SK-N-SH (cell line): ENCODE measurements at regions not wholly inside any gene's neighbourhood (a gene's known extent, or its start where the extent isn't known, plus 50 kb on each side); places are given as distances from the start of the nearest gene placed in this dataset.

Experiments used
- CHD2 ChIP-seq: fragments of 150-350 bp; IDR thresholded peaks from 2 replicates; pipeline ENCODE4 v1.6.1; 2018; ENCODE audit warnings: low read length; ENCODE audit not compliant: partially characterized antibody
- EP300 ChIP-seq, 2 experiments: IDR thresholded peaks; 2 replicates each; pipeline versions ENCODE4 v1.4.0 to v1.6.1; 2012; ENCODE audit warnings: borderline replicate concordance in 1 of 2, low read depth in 1 of 2, low read length in 1 of 2
- NFIC ChIP-seq: IDR thresholded peaks from 2 replicates; pipeline ENCODE4 v1.4.0; 2012; ENCODE audit warnings: borderline replicate concordance
- PBX3 ChIP-seq: IDR thresholded peaks from 2 replicates; pipeline ENCODE4; 2012
- TAF1 ChIP-seq: IDR thresholded peaks from 2 replicates; pipeline ENCODE4 v1.6.1; 2012; ENCODE audit warnings: low read depth, mild to moderate bottlenecking, low read length, moderate library complexity, borderline replicate concordance
- TF ChIP-seq, protein P1 (sequence below): fragments of 200-600 bp; sonication (generic); IDR thresholded peaks from 2 replicates; pipeline ENCODE4 v1.6.1; 2017; ENCODE audit warnings: antibody characterized with exemption, mild to moderate bottlenecking, moderate library complexity
- TF ChIP-seq, protein P2 (sequence below): IDR thresholded peaks from 2 replicates; pipeline ENCODE4 v1.6.1; 2012; ENCODE audit warnings: mild to moderate bottlenecking, low read depth, low read length, moderate library complexity
- TF ChIP-seq, protein P3 (sequence below): fragments of 150-350 bp; IDR thresholded peaks from 2 replicates; pipeline ENCODE4 v1.6.1; 2017; ENCODE audit warnings: antibody characterized with exemption, low read length, low read depth, borderline replicate concordance

DNA sequence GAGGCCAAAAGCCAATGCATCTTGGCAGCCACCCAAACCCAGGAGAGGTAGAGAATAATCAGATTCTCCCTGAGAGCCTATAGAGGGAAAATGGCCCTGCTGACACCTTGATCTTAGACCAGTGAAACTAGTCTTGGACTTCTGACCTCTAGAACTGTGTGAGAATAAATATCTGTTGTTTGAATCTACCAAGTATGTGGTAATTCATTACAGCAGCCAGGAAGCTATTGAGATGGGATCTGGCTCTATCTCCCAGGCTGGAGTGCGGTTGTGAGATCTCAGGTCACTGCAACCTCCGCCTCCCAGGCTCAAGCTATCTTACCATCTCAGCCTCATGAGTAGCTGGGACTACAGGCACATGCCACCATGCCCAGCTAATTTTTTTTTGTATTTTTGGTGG is 567.2 kb downstream of the MBD2 start:
- no peak for TF ChIP-seq NFIC
- TF ChIP-seq EP300 (IDR thresholded peaks at IDR 0.05; ENCODE audit: borderline replicate concordance in 1 of 2, low read depth in 1 of 2, low read length in 1 of 2) = no peak
- TF ChIP-seq, protein P1, sequence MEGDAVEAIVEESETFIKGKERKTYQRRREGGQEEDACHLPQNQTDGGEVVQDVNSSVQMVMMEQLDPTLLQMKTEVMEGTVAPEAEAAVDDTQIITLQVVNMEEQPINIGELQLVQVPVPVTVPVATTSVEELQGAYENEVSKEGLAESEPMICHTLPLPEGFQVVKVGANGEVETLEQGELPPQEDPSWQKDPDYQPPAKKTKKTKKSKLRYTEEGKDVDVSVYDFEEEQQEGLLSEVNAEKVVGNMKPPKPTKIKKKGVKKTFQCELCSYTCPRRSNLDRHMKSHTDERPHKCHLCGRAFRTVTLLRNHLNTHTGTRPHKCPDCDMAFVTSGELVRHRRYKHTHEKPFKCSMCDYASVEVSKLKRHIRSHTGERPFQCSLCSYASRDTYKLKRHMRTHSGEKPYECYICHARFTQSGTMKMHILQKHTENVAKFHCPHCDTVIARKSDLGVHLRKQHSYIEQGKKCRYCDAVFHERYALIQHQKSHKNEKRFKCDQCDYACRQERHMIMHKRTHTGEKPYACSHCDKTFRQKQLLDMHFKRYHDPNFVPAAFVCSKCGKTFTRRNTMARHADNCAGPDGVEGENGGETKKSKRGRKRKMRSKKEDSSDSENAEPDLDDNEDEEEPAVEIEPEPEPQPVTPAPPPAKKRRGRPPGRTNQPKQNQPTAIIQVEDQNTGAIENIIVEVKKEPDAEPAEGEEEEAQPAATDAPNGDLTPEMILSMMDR = no peak
- TF ChIP-seq CHD2 = no peak
- TF ChIP-seq PBX3 = no peak
- TF ChIP-seq, protein P2, sequence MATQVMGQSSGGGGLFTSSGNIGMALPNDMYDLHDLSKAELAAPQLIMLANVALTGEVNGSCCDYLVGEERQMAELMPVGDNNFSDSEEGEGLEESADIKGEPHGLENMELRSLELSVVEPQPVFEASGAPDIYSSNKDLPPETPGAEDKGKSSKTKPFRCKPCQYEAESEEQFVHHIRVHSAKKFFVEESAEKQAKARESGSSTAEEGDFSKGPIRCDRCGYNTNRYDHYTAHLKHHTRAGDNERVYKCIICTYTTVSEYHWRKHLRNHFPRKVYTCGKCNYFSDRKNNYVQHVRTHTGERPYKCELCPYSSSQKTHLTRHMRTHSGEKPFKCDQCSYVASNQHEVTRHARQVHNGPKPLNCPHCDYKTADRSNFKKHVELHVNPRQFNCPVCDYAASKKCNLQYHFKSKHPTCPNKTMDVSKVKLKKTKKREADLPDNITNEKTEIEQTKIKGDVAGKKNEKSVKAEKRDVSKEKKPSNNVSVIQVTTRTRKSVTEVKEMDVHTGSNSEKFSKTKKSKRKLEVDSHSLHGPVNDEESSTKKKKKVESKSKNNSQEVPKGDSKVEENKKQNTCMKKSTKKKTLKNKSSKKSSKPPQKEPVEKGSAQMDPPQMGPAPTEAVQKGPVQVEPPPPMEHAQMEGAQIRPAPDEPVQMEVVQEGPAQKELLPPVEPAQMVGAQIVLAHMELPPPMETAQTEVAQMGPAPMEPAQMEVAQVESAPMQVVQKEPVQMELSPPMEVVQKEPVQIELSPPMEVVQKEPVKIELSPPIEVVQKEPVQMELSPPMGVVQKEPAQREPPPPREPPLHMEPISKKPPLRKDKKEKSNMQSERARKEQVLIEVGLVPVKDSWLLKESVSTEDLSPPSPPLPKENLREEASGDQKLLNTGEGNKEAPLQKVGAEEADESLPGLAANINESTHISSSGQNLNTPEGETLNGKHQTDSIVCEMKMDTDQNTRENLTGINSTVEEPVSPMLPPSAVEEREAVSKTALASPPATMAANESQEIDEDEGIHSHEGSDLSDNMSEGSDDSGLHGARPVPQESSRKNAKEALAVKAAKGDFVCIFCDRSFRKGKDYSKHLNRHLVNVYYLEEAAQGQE = no peak
- no peak for TF ChIP-seq TAF1
- TF ChIP-seq, protein P3, sequence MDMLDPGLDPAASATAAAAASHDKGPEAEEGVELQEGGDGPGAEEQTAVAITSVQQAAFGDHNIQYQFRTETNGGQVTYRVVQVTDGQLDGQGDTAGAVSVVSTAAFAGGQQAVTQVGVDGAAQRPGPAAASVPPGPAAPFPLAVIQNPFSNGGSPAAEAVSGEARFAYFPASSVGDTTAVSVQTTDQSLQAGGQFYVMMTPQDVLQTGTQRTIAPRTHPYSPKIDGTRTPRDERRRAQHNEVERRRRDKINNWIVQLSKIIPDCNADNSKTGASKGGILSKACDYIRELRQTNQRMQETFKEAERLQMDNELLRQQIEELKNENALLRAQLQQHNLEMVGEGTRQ = no peak
